ENCODE measurements at regions not wholly inside any gene's neighbourhood (a gene's known extent, or its start where the extent isn't known, plus 50 kb on each side); places are given as distances from the start of the nearest gene placed in this dataset.

DNA sequence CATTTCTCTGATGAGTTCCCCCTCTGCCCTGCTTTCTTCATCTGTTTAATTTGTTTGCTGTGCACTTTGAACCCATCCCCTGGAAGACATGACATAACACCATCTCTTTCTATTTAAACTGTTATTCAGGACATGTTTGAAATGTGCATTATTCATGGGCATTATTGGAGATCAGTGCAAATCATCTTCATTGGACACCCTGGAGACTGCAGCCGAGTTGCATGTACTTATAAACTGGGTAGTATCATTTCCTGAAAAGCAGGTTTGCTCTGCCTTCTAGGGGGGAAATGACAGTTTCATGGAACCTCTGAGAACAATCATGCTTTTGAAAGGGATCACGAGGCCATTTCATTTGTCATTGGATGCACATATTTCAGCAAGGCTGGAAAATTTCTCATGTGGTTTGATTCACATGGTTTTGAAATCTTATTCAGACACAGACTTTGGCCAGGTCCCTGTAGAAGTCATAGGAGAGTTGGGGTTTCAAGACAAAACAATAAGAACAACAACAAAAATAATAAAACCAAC is 462.8 kb upstream of the MEX3C start:
- TF ChIP-seq, protein P1, sequence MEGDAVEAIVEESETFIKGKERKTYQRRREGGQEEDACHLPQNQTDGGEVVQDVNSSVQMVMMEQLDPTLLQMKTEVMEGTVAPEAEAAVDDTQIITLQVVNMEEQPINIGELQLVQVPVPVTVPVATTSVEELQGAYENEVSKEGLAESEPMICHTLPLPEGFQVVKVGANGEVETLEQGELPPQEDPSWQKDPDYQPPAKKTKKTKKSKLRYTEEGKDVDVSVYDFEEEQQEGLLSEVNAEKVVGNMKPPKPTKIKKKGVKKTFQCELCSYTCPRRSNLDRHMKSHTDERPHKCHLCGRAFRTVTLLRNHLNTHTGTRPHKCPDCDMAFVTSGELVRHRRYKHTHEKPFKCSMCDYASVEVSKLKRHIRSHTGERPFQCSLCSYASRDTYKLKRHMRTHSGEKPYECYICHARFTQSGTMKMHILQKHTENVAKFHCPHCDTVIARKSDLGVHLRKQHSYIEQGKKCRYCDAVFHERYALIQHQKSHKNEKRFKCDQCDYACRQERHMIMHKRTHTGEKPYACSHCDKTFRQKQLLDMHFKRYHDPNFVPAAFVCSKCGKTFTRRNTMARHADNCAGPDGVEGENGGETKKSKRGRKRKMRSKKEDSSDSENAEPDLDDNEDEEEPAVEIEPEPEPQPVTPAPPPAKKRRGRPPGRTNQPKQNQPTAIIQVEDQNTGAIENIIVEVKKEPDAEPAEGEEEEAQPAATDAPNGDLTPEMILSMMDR (conservative IDR thresholded peaks at IDR 0.05 in 1 of 2, IDR thresholded peaks at IDR 0.05 in 1 of 2; ENCODE audit: low read depth in 1 of 2, low read length in 2 of 2): no peak
- no peak for TF ChIP-seq EZH2 (IDR thresholded peaks at IDR 0.05; ENCODE audit: low read length, missing control alignments)

Measured in fibroblast of lung (primary cell).